Urinary bladder (tissue), 3 donors: ENCODE measurements at regions not wholly inside any gene's neighbourhood (a gene's known extent, or its start where the extent isn't known, plus 50 kb on each side); places are given as distances from the start of the nearest gene placed in this dataset.
"Not testable (repeated sequence)": the region's sequence is repeated elsewhere in the genome, so short reads cannot be mapped to it uniquely, and the experiment has no call there.

Experiments
- DNase-seq: peaks from one replicate; pipeline ENCODE4 v3.0.0-alpha.2; 2015; ENCODE audit errors: extremely low spot score
- H3K27ac ChIP-seq: one replicate; pipeline ENCODE4 v1.5.1; 2013; ENCODE audit warnings: low read depth, mild to moderate bottlenecking, moderate library complexity
- H3K36me3 ChIP-seq: one replicate; pipeline ENCODE4 v1.6.1; 2013; ENCODE audit warnings: mild to moderate bottlenecking, moderate library complexity; ENCODE audit not compliant: insufficient read depth
- H3K4me1 ChIP-seq: one replicate; pipeline ENCODE4 v1.6.1; 2013; ENCODE audit warnings: mild to moderate bottlenecking, moderate library complexity; ENCODE audit not compliant: insufficient read depth
- H3K4me3 ChIP-seq: one replicate; pipeline ENCODE4 v1.5.1; 2013; ENCODE audit warnings: low read depth, low read length
- WGBS: extraction: QIAGEN DNeasy Blood & Tissue Kit; methylation state at CpG from one replicate; pipeline ENCODE4 v1.1.7; 2013; 5-methylcytosine and 5-hydroxymethylcytosine counted together
- donor health status: healthy with polysubstance abuse.
- donor health status: healthy.

- 97% methylated on average over 1 of the region's 1 CpG for WGBS
- no peaks in the 10 kb centered on the region for H3K36me3 ChIP-seq
- H3K4me3 ChIP-seq: no peak overlapping the region
- DNase-seq: no peak
- H3K4me1 ChIP-seq: no peaks in the 10 kb centered on the region
- no peak overlapping the region for H3K27ac ChIP-seq
These were observed 588.7 kb upstream of the MBL2 start for GRCh38 chr10:53361281-53361680.

- not testable (repeated sequence) for DNase-seq, H3K4me1 ChIP-seq, H3K36me3 ChIP-seq, H3K4me3 ChIP-seq, H3K27ac ChIP-seq
- WGBS: 75% methylated on average over 4 of the region's 4 CpGs
These were observed 586.4 kb upstream of the MBL2 start for GRCh38 chr10:53358978-53359377.

GRCh38 chr10:53358536-53358935, 586.0 kb upstream of the MBL2 start:
- DNase-seq: no peak
- Histone ChIP-seq H3K4me1 (no peaks in the 10 kb centered on the region), H3K4me3 (no peak overlapping the region), H3K36me3 (no peaks in the 10 kb centered on the region), H3K27ac (no peak overlapping the region)
- WGBS: 86% methylated on average over 4 of the region's 4 CpGs

GRCh38 chr10:53357587-53357986, 585.0 kb upstream of the MBL2 start:
- no peak for DNase-seq
- Histone ChIP-seq H3K36me3 (no peaks in the 10 kb centered on the region), H3K4me3 (no peak overlapping the region), H3K27ac (no peak overlapping the region), H3K4me1 (no peaks in the 10 kb centered on the region)

GRCh38 chr10:53356616-53357349, 584.2 kb upstream of the MBL2 start:
- Histone ChIP-seq H3K4me3 (no peak overlapping the region), H3K27ac (no peak overlapping the region), H3K36me3 (no peaks in the 10 kb centered on the region), H3K4me1 (no peaks in the 10 kb centered on the region)
- no peak for DNase-seq
- 59% methylated on average over 3 of the region's 3 CpGs for WGBS

- DNase-seq, H3K27ac ChIP-seq, H3K4me1 ChIP-seq, H3K36me3 ChIP-seq, H3K4me3 ChIP-seq: not testable (repeated sequence)
- 93% methylated on average over 7 of the region's 7 CpGs for WGBS
These were observed 569.9 kb upstream of the MBL2 start for GRCh38 chr10:53342531-53342930.

- 67% methylated on average over 2 of the region's 2 CpGs for WGBS
- H3K4me1 ChIP-seq, H3K36me3 ChIP-seq, H3K4me3 ChIP-seq, H3K27ac ChIP-seq, DNase-seq: not testable (repeated sequence)
These were observed 565.6 kb upstream of the MBL2 start for GRCh38 chr10:53338199-53338598.

GRCh38 chr10:53335803-53336422, 563.3 kb upstream of the MBL2 start:
- not testable (repeated sequence) for H3K4me3 ChIP-seq, DNase-seq, H3K36me3 ChIP-seq, H3K27ac ChIP-seq, H3K4me1 ChIP-seq
- WGBS: 94% methylated on average over 6 of the region's 6 CpGs

GRCh38 chr10:53331460-53331859, 558.9 kb upstream of the MBL2 start:
- Histone ChIP-seq H3K4me1 (no peaks in the 10 kb centered on the region), H3K36me3 (no peaks in the 10 kb centered on the region), H3K4me3 (no peak overlapping the region), H3K27ac (no peak overlapping the region)
- no peak for DNase-seq

GRCh38 chr10:53326401-53327305, 554.1 kb upstream of the MBL2 start:
- not testable (repeated sequence) for H3K27ac ChIP-seq, H3K36me3 ChIP-seq, H3K4me1 ChIP-seq, DNase-seq, H3K4me3 ChIP-seq
- 72% methylated on average over 8 of the region's 10 CpGs for WGBS

GRCh38 chr10:53325066-53325465, 552.5 kb upstream of the MBL2 start:
- DNase-seq: no peak

GRCh38 chr10:53315709-53316108, 543.1 kb upstream of the MBL2 start:
- H3K4me1 ChIP-seq: no peaks in the 10 kb centered on the region
- no peak overlapping the region for H3K27ac ChIP-seq
- no peak overlapping the region for H3K4me3 ChIP-seq
- no peak for DNase-seq
- H3K36me3 ChIP-seq: no peaks in the 10 kb centered on the region

More at GRCh38 chr10:53325066-53325465, 552.5 kb upstream of the MBL2 start:
- Histone ChIP-seq H3K27ac (no peak overlapping the region), H3K4me1 (no peaks in the 10 kb centered on the region), H3K36me3 (no peaks in the 10 kb centered on the region), H3K4me3 (no peak overlapping the region)
- 89% methylated on average over 5 of the region's 5 CpGs for WGBS

- Histone ChIP-seq H3K4me3 (no peak overlapping the region), H3K27ac (no peak overlapping the region), H3K36me3 (no peaks in the 10 kb centered on the region), H3K4me1 (no peaks in the 10 kb centered on the region)
- 33% methylated on average over 1 of the region's 1 CpG for WGBS
- peak; percentile 63 for DNase-seq
These were observed 542.3 kb upstream of the MBL2 start for GRCh38 chr10:53314876-53315275.

GRCh38 chr10:53298443-53298842, 525.9 kb upstream of the MBL2 start:
- Histone ChIP-seq H3K4me1 (no peaks in the 10 kb centered on the region), H3K4me3 (no peak overlapping the region), H3K27ac (no peak overlapping the region), H3K36me3 (no peaks in the 10 kb centered on the region)
- no peak for DNase-seq
- WGBS: 89% methylated on average over 3 of the region's 3 CpGs
